Stomach (tissue), 8 donors: ENCODE measurements at regions not wholly inside any gene's neighbourhood (a gene's known extent, or its start where the extent isn't known, plus 50 kb on each side); places are given as distances from the start of the nearest gene placed in this dataset.

Experiments used
- DNase-seq, 2 donors: peaks; one replicate each; pipeline versions ENCODE4 v3.0.0 to v3.0.0-alpha.2; 2013 to 2019
- H3K27ac ChIP-seq, 5 donors: fragments of 200-600 bp in 4 of 5; sonication (generic) in 4 of 5; one replicate each; pipeline ENCODE4 v1.5.1; 2013 to 2019; ENCODE audit warnings: mild to moderate bottlenecking in 1 of 5, moderate library complexity in 1 of 5
- H3K27me3 ChIP-seq, 3 donors: fragments of 200-600 bp; sonication (generic); one replicate each; pipeline ENCODE4 v1.5.1; 2017 to 2019; ENCODE audit warnings: mixed run types in 1 of 3
- H3K36me3 ChIP-seq, 4 donors: fragments of 200-600 bp; sonication (generic); 1 replicate in 3 of 4; 2 replicates in 1 of 4; pipeline ENCODE4 v1.5.1; 2016 to 2019
- H3K4me1 ChIP-seq, 4 donors: fragments of 200-600 bp; sonication (generic); one replicate each; pipeline ENCODE4 v1.5.1; 2016 to 2019
- H3K4me3 ChIP-seq, 4 donors: fragments of 200-600 bp; sonication (generic) in 3 of 4; one replicate each; pipeline ENCODE4 v1.5.1; 2016 to 2019; ENCODE audit warnings: mild to moderate bottlenecking in 1 of 4
- H3K9me3 ChIP-seq, 4 donors: fragments of 200-600 bp; sonication (generic); one replicate each; pipeline ENCODE4 v1.5.1; 2016 to 2019
- CTCF ChIP-seq, 7 experiments: fragments of 450-650 bp in 4 of 7; fragments of 200-600 bp in 3 of 7; sonication (generic) in 3 of 7; IDR thresholded peaks; one replicate each; pipeline ENCODE4 v1.5.1; 2016 to 2019; ENCODE audit warnings: antibody characterized with exemption in 7 of 7, control low read depth in 2 of 7, mild to moderate bottlenecking in 1 of 7
- EP300 ChIP-seq: sonication (generic); formaldehyde crosslinking; IDR thresholded peaks from one replicate; pipeline ENCODE4 v1.6.1; 2017; ENCODE audit warnings: antibody characterized with exemption
- POLR2A ChIP-seq, 4 donors: fragments of 450-650 bp; IDR thresholded peaks; one replicate each; pipeline ENCODE4 v1.6.1; 2016; ENCODE audit warnings: antibody characterized with exemption in 4 of 4, control low read depth in 2 of 4, mild to moderate bottlenecking in 1 of 4, moderate library complexity in 1 of 4
- POLR2AphosphoS5 ChIP-seq, 3 donors: sonication (generic); formaldehyde crosslinking; IDR thresholded peaks; one replicate each; pipeline ENCODE4 v1.6.1; 2016; ENCODE audit warnings: antibody characterized with exemption in 3 of 3
- WGBS, 5 donors: extraction: QIAGEN DNeasy Blood & Tissue Kit in 3 of 5; methylation state at CpG; one replicate each; pipeline versions ENCODE4 v1.1.5 to v1.1.7; 2013 to 2018; 5-methylcytosine and 5-hydroxymethylcytosine counted together
- intact Hi-C: fragments of 100-400 bp; cut with DNase I; formaldehyde crosslinking; loops from one replicate; pipeline ENCODE4 v1.15.1; 2023; ENCODE audit warnings: low total_unique reads
- donor health status: healthy with polysubstance abuse.
- donor health status: Bipolar disorder and iron deficiency.
- donor health status: healthy.

GRCh38 chr18:60686142-60686541 lies 313.6 kb upstream of the MC4R start:
- no peaks in the 10 kb centered on the region for H3K9me3 ChIP-seq
- WGBS, 5 donors = 44 to 62% (median 50%) methylated on average over 3 of the region's 3 CpGs
- no peak overlapping the region for H3K4me3 ChIP-seq
- TF ChIP-seq POLR2A (IDR thresholded peaks at IDR 0.05) = no peak
- TF ChIP-seq EP300 = no peak
- TF ChIP-seq CTCF (IDR thresholded peaks at IDR 0.05) = no peak
- TF ChIP-seq POLR2AphosphoS5 (IDR thresholded peaks at IDR 0.05) = no peak
- peaks cover 0 to 4% (median 0%) of the 10 kb centered on the region in 3 donors for H3K27me3 ChIP-seq
- no peak overlapping the region for H3K27ac ChIP-seq
- no peaks in the 10 kb centered on the region for H3K4me1 ChIP-seq
- DNase-seq = no peak
- H3K36me3 ChIP-seq = no peaks in the 10 kb centered on the region
- intact Hi-C loops = no loop called here

- no peak for TF ChIP-seq EP300
- no peak for TF ChIP-seq POLR2AphosphoS5 (IDR thresholded peaks at IDR 0.05)
- no peak for TF ChIP-seq CTCF (IDR thresholded peaks at IDR 0.05)
- no peak for TF ChIP-seq POLR2A (IDR thresholded peaks at IDR 0.05)
- no peaks in the 10 kb centered on the region for H3K4me1 ChIP-seq
- no peak overlapping the region for H3K4me3 ChIP-seq
- no peaks in the 10 kb centered on the region for H3K9me3 ChIP-seq
- H3K27ac ChIP-seq = no peak overlapping the region
- no peaks in the 10 kb centered on the region for H3K27me3 ChIP-seq
- DNase-seq = no peak
- intact Hi-C loops = no loop called here
- H3K36me3 ChIP-seq = no peaks in the 10 kb centered on the region
Observed at GRCh38 chr18:60691061-60691460, 318.5 kb upstream of the MC4R start.

- Histone ChIP-seq H3K9me3 (no peaks in the 10 kb centered on the region), H3K36me3 (no peaks in the 10 kb centered on the region), H3K27ac (no peak overlapping the region), H3K27me3 (no peaks in the 10 kb centered on the region), H3K4me1 (no peaks in the 10 kb centered on the region), H3K4me3 (no peak overlapping the region)
- intact Hi-C loops = no loop called here
- TF ChIP-seq CTCF (IDR thresholded peaks at IDR 0.05) (no peak), POLR2A (IDR thresholded peaks at IDR 0.05) (no peak), POLR2AphosphoS5 (IDR thresholded peaks at IDR 0.05) (no peak), EP300 (no peak)
- 74 to 84% (median 79%) methylated on average over 5 of the region's 5 CpGs for WGBS, 5 donors
- no peak for DNase-seq
Observed at GRCh38 chr18:60693426-60693825, 320.9 kb upstream of the MC4R start.

GRCh38 chr18:60698901-60699300 lies 326.3 kb upstream of the MC4R start:
- Histone ChIP-seq H3K27me3 (no peaks in the 10 kb centered on the region), H3K4me3 (no peak overlapping the region), H3K4me1 (no peaks in the 10 kb centered on the region), H3K27ac (no peak overlapping the region), H3K9me3 (no peaks in the 10 kb centered on the region), H3K36me3 (no peaks in the 10 kb centered on the region)
- 39 to 51% (median 47%) methylated on average over 3 of the region's 3 CpGs for WGBS, 5 donors
- intact Hi-C loops = no loop called here
- TF ChIP-seq EP300 (no peak), CTCF (IDR thresholded peaks at IDR 0.05) (no peak), POLR2A (IDR thresholded peaks at IDR 0.05) (no peak), POLR2AphosphoS5 (IDR thresholded peaks at IDR 0.05) (no peak)
- DNase-seq = no peak

- TF ChIP-seq POLR2AphosphoS5 (IDR thresholded peaks at IDR 0.05) = no peak
- WGBS, 5 donors = 76 to 86% (median 84%) methylated on average over 3 of the region's 3 CpGs
- intact Hi-C loops = no loop called here
Observed at GRCh38 chr18:60722742-60723141, 350.2 kb upstream of the MC4R start.

More at GRCh38 chr18:60722742-60723141, 350.2 kb upstream of the MC4R start:
- H3K4me3 ChIP-seq = no peak overlapping the region
- H3K27me3 ChIP-seq = no peaks in the 10 kb centered on the region
- H3K36me3 ChIP-seq = no peaks in the 10 kb centered on the region
- H3K9me3 ChIP-seq = no peaks in the 10 kb centered on the region
- no peak overlapping the region for H3K27ac ChIP-seq
- no peaks in the 10 kb centered on the region for H3K4me1 ChIP-seq
- DNase-seq = no peak
